K562 (cell line): ENCODE measurements at regions not wholly inside any gene's neighbourhood (a gene's known extent, or its start where the extent isn't known, plus 50 kb on each side); places are given as distances from the start of the nearest gene placed in this dataset.
A peak's percentile ranks its signal among the peaks of the same experiment; 100 is the strongest.

Experiments used
- BRD9 ChIP-seq: fragments of 450-650 bp; IDR thresholded peaks from 2 replicates; pipeline ENCODE4 v1.6.1; 2018; ENCODE audit warnings: low read depth; ENCODE audit not compliant: partially characterized antibody
- EHMT2 ChIP-seq: fragments of 450-650 bp; IDR thresholded peaks from 2 replicates; pipeline ENCODE4 v1.6.1; 2018; ENCODE audit warnings: antibody characterized with exemption
- ELF2 ChIP-seq: fragments of 250-450 bp; sonication (Bioruptor Pico); IDR thresholded peaks from 2 replicates; pipeline ENCODE4 v1.5.0; 2021; ENCODE audit warnings: mild to moderate bottlenecking
- HDAC3 ChIP-seq: fragments of 450-650 bp; IDR thresholded peaks from 2 replicates; pipeline ENCODE4 v1.6.1; 2018; ENCODE audit warnings: borderline replicate concordance, mild to moderate bottlenecking, moderate library complexity; ENCODE audit not compliant: partially characterized antibody
- NFRKB ChIP-seq: fragments of 450-650 bp; IDR thresholded peaks from 2 replicates; pipeline ENCODE4 v1.6.1; 2016; ENCODE audit warnings: low read depth
- NONO ChIP-seq, 2 experiments: fragments of 200-400 bp in 1 of 2; fragments of 450-650 bp in 1 of 2; formaldehyde crosslinking in 1 of 2; IDR thresholded peaks; 2 replicates each; pipeline ENCODE4 v1.6.1; 2017; ENCODE audit warnings: low read depth in 2 of 2, mild to moderate bottlenecking in 2 of 2, moderate library complexity in 2 of 2, low read length in 1 of 2
- OTX1 ChIP-seq: fragments of 450-650 bp; formaldehyde crosslinking; IDR thresholded peaks from 2 replicates; pipeline ENCODE4 v1.4.0; 2022; ENCODE audit warnings: mild to moderate bottlenecking
- PPARD ChIP-seq: fragments of 250-450 bp; sonication (Bioruptor Pico); IDR thresholded peaks from 2 replicates; pipeline ENCODE4 v1.8.0; 2022; ENCODE audit warnings: inconsistent platforms, mild to moderate bottlenecking, moderate library complexity
- RBM17 ChIP-seq: fragments of 200-400 bp; formaldehyde crosslinking; IDR thresholded peaks from 2 replicates; pipeline ENCODE4 v1.6.1; 2017; ENCODE audit warnings: low read depth, mild to moderate bottlenecking, low read length, borderline replicate concordance
- SMAD4 ChIP-seq: fragments of 250-450 bp; sonication (Bioruptor Pico); conservative IDR thresholded peaks from 2 replicates; pipeline ENCODE4 v1.8.0; 2021; ENCODE audit warnings: inconsistent platforms, mild to moderate bottlenecking, moderate library complexity
- SREBF2 ChIP-seq: sonication (generic); formaldehyde crosslinking; IDR thresholded peaks from 2 replicates; pipeline ENCODE4 v1.4.0; 2020; ENCODE audit warnings: mild to moderate bottlenecking, missing genetic modification reagents
- SUPT5H ChIP-seq: fragments of 450-650 bp; IDR thresholded peaks from 2 replicates; pipeline ENCODE4 v1.6.1; 2016
- TCFL5 ChIP-seq: fragments of 250-450 bp; sonication (Bioruptor Pico); conservative IDR thresholded peaks from 2 replicates; pipeline ENCODE4 v1.6.1; 2021; ENCODE audit warnings: mild to moderate bottlenecking, moderate library complexity, matching md5 sums
- THRAP3 ChIP-seq: fragments of 450-650 bp; IDR thresholded peaks from 2 replicates; pipeline ENCODE4 v1.6.1; 2016; ENCODE audit warnings: mild to moderate bottlenecking, inconsistent platforms, borderline replicate concordance
- YY1 ChIP-seq, 3 experiments: IDR thresholded peaks; 2 replicates each; pipeline ENCODE4 v1.6.1; 2011; ENCODE audit warnings: low read length in 2 of 3, mild to moderate bottlenecking in 2 of 3, moderate library complexity in 2 of 3, borderline replicate concordance in 1 of 3, control low read depth in 1 of 3, low read depth in 1 of 3; ENCODE audit not compliant: insufficient read depth in 3 of 3, insufficient replicate concordance in 2 of 3, control insufficient read depth in 1 of 3, insufficient read length in 1 of 3; ENCODE audit errors: extremely low read depth in 1 of 3
- ZBTB11 ChIP-seq, 3 experiments: fragments of 200-800 bp in 1 of 3; fragments of 250-450 bp in 1 of 3; fragments of 450-650 bp in 1 of 3; sonication (Bioruptor Pico) in 1 of 3; sonication (Bioruptor generic) in 1 of 3; formaldehyde crosslinking in 1 of 3; IDR thresholded peaks; 2 replicates each; pipeline versions ENCODE4 v1.6.1 to v1.8.0; 2016 to 2022; ENCODE audit warnings: mild to moderate bottlenecking in 2 of 3, missing genetic modification characterization in 2 of 3, missing compliant biosample characterization in 1 of 3, moderate library complexity in 1 of 3
- ZNF134 ChIP-seq: fragments of 250-450 bp; sonication (Bioruptor Pico); conservative IDR thresholded peaks from 2 replicates; pipeline ENCODE4 v1.4.0; 2020
- ZNF197 ChIP-seq: fragments of 200-800 bp; sonication (Bioruptor generic); IDR thresholded peaks from 2 replicates; pipeline ENCODE4 v1.6.1; 2016; ENCODE audit warnings: low read depth, missing genetic modification characterization, missing compliant biosample characterization
- ZNF77 ChIP-seq: fragments of 250-450 bp; sonication (Bioruptor Pico); IDR thresholded peaks from 2 replicates; pipeline ENCODE4 v1.5.0; 2020
- TF ChIP-seq, protein P1 (sequence below): sonication (generic); formaldehyde crosslinking; IDR thresholded peaks from 2 replicates; pipeline ENCODE4 v1.8.1; 2022; ENCODE audit warnings: missing genetic modification reagents
- TF ChIP-seq, protein P2 (sequence below), 2 experiments: fragments of 200-800 bp in 1 of 2; sonication (Bioruptor generic) in 1 of 2; sonication (generic) in 1 of 2; formaldehyde crosslinking in 1 of 2; IDR thresholded peaks in 1 of 2; conservative IDR thresholded peaks in 1 of 2; 2 replicates each; pipeline versions ENCODE4 v1.5.0 to v1.6.1; 2016 to 2020; ENCODE audit warnings: missing compliant biosample characterization in 1 of 2, missing genetic modification characterization in 1 of 2, missing genetic modification reagents in 1 of 2

DNA sequence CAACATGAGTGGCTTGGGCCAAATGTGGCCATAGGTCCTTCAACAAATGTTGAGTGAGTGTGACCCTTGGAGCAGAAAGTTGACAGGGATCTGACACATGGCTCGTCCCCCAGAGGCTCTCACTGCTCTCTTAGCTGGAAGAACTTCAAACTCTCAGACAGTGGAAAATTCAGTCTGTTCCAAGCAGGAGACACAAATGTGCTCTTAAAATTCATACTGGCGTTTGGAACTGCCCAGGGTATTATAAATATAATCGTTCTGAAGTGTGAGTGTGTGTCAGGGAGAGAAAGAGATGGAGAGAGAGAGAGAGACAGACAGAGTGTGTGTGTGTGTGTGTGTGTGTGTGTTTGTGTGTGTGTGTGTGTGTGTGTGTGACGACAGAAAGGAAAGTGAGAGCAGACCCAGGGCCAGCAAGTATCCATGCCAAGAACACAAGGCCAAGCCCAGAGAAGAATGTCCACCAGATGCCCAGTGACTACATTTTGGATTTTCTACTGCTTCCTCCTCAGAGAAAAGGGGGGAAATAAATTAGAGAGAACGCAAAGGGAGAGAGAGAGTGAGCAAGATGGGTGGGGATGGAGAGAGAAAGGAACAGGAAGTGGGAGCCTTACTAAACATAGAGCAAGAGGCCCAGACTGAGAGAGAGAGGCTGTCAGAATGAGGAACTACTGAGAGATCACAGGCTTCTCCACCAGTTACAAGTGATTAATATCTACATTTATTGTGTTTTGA, 193.6 kb upstream of the NUDT4 start (continued):
- TF ChIP-seq TCFL5 (CRISPR knock-in tag) (no peak), BRD9 (no peak), NONO (IDR thresholded peaks at IDR 0.05; ENCODE audit: low read depth in 2 of 2, low read length in 1 of 2) (no peak), OTX1 (CRISPR knock-in tag) (peak; percentile 77; the same call in 1 of the 2 replicates), NFRKB (peak; percentile 45; the same call in 1 of the 2 replicates), YY1 (IDR thresholded peaks at IDR 0.05; ENCODE audit: borderline replicate concordance in 1 of 3, control insufficient read depth in 1 of 3, extremely low read depth in 1 of 3, insufficient read depth in 3 of 3, insufficient read length in 1 of 3, insufficient replicate concordance in 2 of 3, low read depth in 1 of 3, low read length in 2 of 3) (peak in 1 of 3 experiments; percentile 2), SMAD4 (CRISPR knock-in tag) (peak; percentile 73; the same call in 1 of the 2 replicates), PPARD (CRISPR knock-in tag) (no peak), SUPT5H (no peak), ZNF197 (CRISPR knock-in tag) (peak; percentile 45; the same call in 1 of the 2 replicates), EHMT2 (peak; percentile 50; the same call in 1 of the 2 replicates), ZNF77 (CRISPR knock-in tag) (no peak), HDAC3 (peak; percentile 39), THRAP3 (peak; percentile 65; the same call in 1 of the 2 replicates), ZBTB11 (CRISPR knock-in tag; IDR thresholded peaks at IDR 0.05) (peak in 1 of 3 experiments; percentile 25; a peak in 1 of 6 replicates), SREBF2 (no peak), RBM17 (no peak), ZNF134 (CRISPR knock-in tag) (no peak), ELF2 (CRISPR knock-in tag) (peak; percentile 62; the same call in 1 of the 2 replicates)
- TF ChIP-seq, protein P1, sequence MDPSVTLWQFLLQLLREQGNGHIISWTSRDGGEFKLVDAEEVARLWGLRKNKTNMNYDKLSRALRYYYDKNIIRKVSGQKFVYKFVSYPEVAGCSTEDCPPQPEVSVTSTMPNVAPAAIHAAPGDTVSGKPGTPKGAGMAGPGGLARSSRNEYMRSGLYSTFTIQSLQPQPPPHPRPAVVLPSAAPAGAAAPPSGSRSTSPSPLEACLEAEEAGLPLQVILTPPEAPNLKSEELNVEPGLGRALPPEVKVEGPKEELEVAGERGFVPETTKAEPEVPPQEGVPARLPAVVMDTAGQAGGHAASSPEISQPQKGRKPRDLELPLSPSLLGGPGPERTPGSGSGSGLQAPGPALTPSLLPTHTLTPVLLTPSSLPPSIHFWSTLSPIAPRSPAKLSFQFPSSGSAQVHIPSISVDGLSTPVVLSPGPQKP = no peak
- TF ChIP-seq, protein P2, sequence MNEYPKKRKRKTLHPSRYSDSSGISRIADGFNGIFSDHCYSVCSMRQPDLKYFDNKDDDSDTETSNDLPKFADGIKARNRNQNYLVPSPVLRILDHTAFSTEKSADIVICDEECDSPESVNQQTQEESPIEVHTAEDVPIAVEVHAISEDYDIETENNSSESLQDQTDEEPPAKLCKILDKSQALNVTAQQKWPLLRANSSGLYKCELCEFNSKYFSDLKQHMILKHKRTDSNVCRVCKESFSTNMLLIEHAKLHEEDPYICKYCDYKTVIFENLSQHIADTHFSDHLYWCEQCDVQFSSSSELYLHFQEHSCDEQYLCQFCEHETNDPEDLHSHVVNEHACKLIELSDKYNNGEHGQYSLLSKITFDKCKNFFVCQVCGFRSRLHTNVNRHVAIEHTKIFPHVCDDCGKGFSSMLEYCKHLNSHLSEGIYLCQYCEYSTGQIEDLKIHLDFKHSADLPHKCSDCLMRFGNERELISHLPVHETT (CRISPR knock-in tag; conservative IDR thresholded peaks at IDR 0.05 in 1 of 2, IDR thresholded peaks at IDR 0.05 in 1 of 2) = peak in 1 of 2 experiments; percentile 59; a peak in 1 of 4 replicates
